OCI-LY3 (cell line): ENCODE measurements at regions not wholly inside any gene's neighbourhood (a gene's known extent, or its start where the extent isn't known, plus 50 kb on each side); places are given as distances from the start of the nearest gene placed in this dataset.

Source experiments
- EZH2phosphoT487 ChIP-seq: fragments of 200-600 bp; shearing (Covaris generic); IDR thresholded peaks from 2 replicates; pipeline ENCODE4 v1.6.1; 2018; ENCODE audit warnings: antibody characterized with exemption, mixed run types, low read depth
- TF ChIP-seq, protein P1 (sequence below): fragments of 200-600, 300-600 bp; sonication (generic); IDR thresholded peaks from 2 replicates; pipeline ENCODE4 v1.5.1; 2014; ENCODE audit warnings: antibody characterized with exemption, low read length, low read depth

DNA sequence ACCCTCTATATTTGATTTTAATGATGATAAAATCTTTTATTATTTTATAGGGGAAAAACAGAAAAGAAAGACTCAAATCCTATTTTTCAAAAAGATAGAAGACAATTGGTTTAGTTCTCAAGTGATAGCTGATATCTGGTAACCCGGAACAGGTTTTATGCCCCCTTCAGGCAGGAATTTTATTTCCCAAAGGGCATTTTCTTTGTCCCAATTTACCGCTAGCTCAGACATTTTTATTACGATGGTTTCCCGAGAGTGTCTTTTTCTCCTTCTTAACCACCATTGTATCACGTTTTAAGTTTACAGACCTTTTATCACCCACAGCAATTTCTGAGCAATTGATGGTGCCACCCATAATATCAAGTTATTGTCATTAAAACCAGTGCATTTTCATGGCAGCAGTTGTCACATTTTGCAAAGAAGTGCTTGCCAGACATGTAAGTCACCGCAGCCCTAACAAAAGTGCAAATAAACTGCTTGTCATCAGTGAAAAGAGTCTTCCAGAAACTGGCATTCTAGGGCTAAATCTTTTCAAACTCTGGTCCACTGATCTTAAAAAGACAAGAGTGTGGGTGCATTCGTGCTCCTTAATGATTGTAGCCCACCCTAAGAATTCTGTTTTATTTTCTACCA, 204.8 kb upstream of the VCX start:
- no peak for TF ChIP-seq EZH2phosphoT487
- TF ChIP-seq, protein P1, sequence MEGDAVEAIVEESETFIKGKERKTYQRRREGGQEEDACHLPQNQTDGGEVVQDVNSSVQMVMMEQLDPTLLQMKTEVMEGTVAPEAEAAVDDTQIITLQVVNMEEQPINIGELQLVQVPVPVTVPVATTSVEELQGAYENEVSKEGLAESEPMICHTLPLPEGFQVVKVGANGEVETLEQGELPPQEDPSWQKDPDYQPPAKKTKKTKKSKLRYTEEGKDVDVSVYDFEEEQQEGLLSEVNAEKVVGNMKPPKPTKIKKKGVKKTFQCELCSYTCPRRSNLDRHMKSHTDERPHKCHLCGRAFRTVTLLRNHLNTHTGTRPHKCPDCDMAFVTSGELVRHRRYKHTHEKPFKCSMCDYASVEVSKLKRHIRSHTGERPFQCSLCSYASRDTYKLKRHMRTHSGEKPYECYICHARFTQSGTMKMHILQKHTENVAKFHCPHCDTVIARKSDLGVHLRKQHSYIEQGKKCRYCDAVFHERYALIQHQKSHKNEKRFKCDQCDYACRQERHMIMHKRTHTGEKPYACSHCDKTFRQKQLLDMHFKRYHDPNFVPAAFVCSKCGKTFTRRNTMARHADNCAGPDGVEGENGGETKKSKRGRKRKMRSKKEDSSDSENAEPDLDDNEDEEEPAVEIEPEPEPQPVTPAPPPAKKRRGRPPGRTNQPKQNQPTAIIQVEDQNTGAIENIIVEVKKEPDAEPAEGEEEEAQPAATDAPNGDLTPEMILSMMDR: no peak
